Ectodermal cell (in vitro differentiated cells): ENCODE measurements at regions not wholly inside any gene's neighbourhood (a gene's known extent, or its start where the extent isn't known, plus 50 kb on each side); places are given as distances from the start of the nearest gene placed in this dataset.

Source experiments
- H3K27ac ChIP-seq: 2 replicates; pipeline ENCODE4 v1.7.0; 2013; ENCODE audit warnings: mild to moderate bottlenecking, low read depth, low read length; ENCODE audit not compliant: insufficient read depth, poor library complexity, severe bottlenecking
- H3K27me3 ChIP-seq: 2 replicates; pipeline ENCODE4 v1.7.0; 2013; ENCODE audit warnings: mild to moderate bottlenecking, low read length; ENCODE audit not compliant: insufficient read depth, control insufficient read depth, poor library complexity, severe bottlenecking
- H3K36me3 ChIP-seq: one replicate; pipeline ENCODE4 v1.7.0; 2013; ENCODE audit warnings: low read length; ENCODE audit not compliant: control insufficient read depth, insufficient read depth
- H3K4me1 ChIP-seq: one replicate; pipeline ENCODE4 v1.7.0; 2013; ENCODE audit warnings: low read length; ENCODE audit not compliant: control insufficient read depth, insufficient read depth
- H3K4me3 ChIP-seq: 2 replicates; pipeline ENCODE4 v1.7.0; 2013; ENCODE audit warnings: low read depth, low read length, control low read depth; ENCODE audit not compliant: insufficient read depth
- H3K9me3 ChIP-seq: 2 replicates; pipeline ENCODE4 v1.7.0; 2013; ENCODE audit warnings: mild to moderate bottlenecking, low read length, moderate library complexity; ENCODE audit not compliant: control insufficient read depth
- WGBS, 2 experiments: methylation state at CpG; one replicate each; pipeline ENCODE4 v1.1.7; 2013; ENCODE audit warnings: missing lambda C conversion rate in 2 of 2; 5-methylcytosine and 5-hydroxymethylcytosine counted together

GRCh38 chr2:16538707-16539106, 126.9 kb downstream of the CYRIA start:
- Histone ChIP-seq H3K27ac (no peak overlapping the region), H3K36me3 (no peaks in the 10 kb centered on the region), H3K9me3 (no peaks in the 10 kb centered on the region), H3K27me3 (no peaks in the 10 kb centered on the region), H3K4me3 (no peak overlapping the region), H3K4me1 (no peaks in the 10 kb centered on the region)
- 66 to 71% methylated on average over 3 of the region's 3 CpGs for WGBS, 2 experiments

GRCh38 chr2:16537347-16537746, 128.3 kb downstream of the CYRIA start:
- H3K4me1 ChIP-seq, result no peaks in the 10 kb centered on the region
- H3K27me3 ChIP-seq, result no peaks in the 10 kb centered on the region
- no peaks in the 10 kb centered on the region for H3K36me3 ChIP-seq
- no peak overlapping the region for H3K27ac ChIP-seq
- no peaks in the 10 kb centered on the region for H3K9me3 ChIP-seq
- no peak overlapping the region for H3K4me3 ChIP-seq
- 89 to 94% methylated on average over 5 of the region's 5 CpGs for WGBS, 2 experiments

GRCh38 chr2:16526193-16526592, 139.4 kb downstream of the CYRIA start:
- 95 to 97% methylated on average over 1 of the region's 1 CpG for WGBS, 2 experiments
- no peaks in the 10 kb centered on the region for H3K36me3 ChIP-seq
- H3K27me3 ChIP-seq, result no peaks in the 10 kb centered on the region
- no peak overlapping the region for H3K27ac ChIP-seq
- H3K4me1 ChIP-seq, result peaks cover 18% of the 10 kb centered on the region
- no peaks in the 10 kb centered on the region for H3K9me3 ChIP-seq
- no peak overlapping the region for H3K4me3 ChIP-seq

DNA sequence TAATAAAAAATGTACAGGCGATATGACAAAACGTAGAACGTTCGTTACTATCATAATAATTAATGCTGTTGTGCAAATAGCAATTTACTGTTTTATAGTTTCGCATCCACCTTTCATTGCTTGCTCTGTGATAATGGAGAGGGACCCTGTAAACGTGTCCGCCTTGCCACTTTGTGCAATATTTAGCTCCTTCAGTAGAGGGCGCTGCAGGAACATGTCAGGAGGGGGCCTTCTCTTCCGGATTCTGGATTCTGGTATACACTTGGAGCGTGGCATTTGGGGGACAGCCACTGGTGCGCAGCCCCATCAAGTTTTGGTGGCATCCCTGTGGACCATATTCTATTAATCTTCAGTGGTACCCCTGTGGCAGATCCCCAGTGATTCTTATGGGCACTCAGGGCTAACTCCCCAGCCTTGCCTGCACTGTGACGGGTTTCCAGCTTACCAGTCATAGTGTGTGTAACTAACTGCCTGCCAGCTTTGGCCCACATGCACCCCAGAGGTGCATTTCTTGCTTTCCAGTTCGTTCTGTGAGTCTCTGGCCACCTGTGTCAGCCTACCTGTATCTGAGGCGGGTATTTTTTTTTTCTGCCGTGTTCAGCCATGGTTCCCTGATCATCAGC, 140.3 kb downstream of the CYRIA start:
- H3K4me3 ChIP-seq, result no peak overlapping the region
- H3K9me3 ChIP-seq, result no peaks in the 10 kb centered on the region
- peaks cover 18% of the 10 kb centered on the region for H3K4me1 ChIP-seq
- H3K36me3 ChIP-seq, result no peaks in the 10 kb centered on the region
- no peak overlapping the region for H3K27ac ChIP-seq
- WGBS, 2 experiments, result 74 to 77% methylated on average over 15 of the region's 15 CpGs
- no peaks in the 10 kb centered on the region for H3K27me3 ChIP-seq

DNA sequence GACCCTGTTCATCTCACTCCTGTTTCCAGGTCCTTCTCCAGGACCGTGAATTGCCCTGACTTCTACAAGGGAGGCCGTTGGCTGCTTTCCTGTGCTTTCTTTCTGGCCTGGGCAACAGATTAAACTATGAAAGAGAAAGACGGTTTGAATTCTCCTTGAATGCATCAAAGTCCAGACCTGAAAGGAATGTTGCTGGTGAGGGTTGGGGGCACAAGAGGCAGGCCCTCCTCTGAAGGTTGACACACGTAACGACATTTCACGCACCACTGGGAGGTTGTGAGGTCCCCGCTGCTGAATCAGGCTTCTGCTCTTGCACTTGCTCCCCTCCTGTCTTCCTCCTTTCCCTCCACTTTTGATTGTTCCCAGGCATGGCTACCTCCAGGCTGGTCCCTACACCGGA, 141.9 kb downstream of the CYRIA start:
- no peak overlapping the region for H3K27ac ChIP-seq
- no peaks in the 10 kb centered on the region for H3K27me3 ChIP-seq
- no peaks in the 10 kb centered on the region for H3K36me3 ChIP-seq
- H3K4me3 ChIP-seq, result no peak overlapping the region
- H3K9me3 ChIP-seq, result no peaks in the 10 kb centered on the region
- H3K4me1 ChIP-seq, result peaks cover 18% of the 10 kb centered on the region
- WGBS, 2 experiments, result 73 to 75% methylated on average over 8 of the region's 8 CpGs

DNA sequence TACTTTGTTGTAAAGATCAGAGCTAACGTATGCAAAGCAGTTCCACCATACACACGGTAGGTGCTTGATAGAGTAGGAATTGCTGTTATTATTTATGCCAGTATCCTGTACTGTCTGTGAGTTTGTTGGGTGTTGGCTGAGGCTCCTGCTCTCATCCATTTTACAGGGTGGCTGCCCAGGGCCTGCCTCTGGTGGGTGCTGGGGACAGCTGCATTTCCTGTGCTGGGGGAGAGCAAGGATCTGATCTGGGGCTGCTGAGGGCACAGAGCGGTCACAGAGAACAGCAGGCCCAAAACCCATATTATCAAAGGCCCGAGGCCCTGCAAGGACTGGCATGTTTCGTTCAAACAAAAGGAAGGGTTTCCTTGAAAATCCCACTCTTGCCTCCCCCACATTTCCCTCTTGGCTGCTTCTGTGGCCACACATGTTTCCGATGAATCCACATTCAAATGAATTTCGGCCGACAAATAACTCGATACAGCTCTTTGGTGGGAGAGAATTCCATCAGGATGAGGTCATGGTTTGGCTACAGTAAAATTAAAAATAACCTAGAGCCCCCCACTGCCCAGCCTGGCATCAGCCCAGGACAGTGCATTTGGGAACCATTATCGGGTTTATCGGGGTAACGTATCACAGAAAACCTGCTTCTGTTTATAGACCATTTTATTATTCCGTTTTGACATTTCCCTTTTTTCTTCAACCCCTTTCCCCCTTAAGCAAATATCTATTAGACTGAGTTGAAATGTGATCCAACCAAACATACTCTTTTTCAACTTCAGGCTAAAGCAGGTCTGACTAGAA, 143.4 kb downstream of the CYRIA start:
- H3K27ac ChIP-seq, result no peak overlapping the region
- H3K9me3 ChIP-seq, result no peaks in the 10 kb centered on the region
- peaks cover 18% of the 10 kb centered on the region for H3K4me1 ChIP-seq
- H3K36me3 ChIP-seq, result no peaks in the 10 kb centered on the region
- 90% methylated on average over 13 of the region's 13 CpGs for WGBS, 2 experiments
- H3K27me3 ChIP-seq, result no peaks in the 10 kb centered on the region
- no peak overlapping the region for H3K4me3 ChIP-seq

DNA sequence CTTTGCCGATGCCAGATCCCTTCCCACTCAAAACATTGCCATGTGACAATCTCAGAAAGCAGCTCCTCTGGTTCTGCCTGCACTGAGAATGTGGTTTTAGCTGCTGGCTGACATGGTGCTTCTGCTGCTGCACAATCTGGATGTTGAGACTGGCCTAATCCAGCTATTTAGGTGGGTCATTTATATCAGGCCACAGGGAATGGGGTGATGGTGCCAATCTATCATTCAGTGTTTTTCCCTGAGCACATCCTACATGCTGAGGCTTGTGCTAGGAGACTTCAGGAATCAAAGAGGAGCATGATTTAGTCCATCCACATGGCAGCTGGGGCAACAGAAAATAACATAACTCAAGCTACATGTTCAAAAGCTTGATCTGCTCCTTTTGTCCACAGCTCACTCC, 144.7 kb downstream of the CYRIA start:
- WGBS, 2 experiments, result 29 to 52% methylated on average over 1 of the region's 1 CpG

DNA sequence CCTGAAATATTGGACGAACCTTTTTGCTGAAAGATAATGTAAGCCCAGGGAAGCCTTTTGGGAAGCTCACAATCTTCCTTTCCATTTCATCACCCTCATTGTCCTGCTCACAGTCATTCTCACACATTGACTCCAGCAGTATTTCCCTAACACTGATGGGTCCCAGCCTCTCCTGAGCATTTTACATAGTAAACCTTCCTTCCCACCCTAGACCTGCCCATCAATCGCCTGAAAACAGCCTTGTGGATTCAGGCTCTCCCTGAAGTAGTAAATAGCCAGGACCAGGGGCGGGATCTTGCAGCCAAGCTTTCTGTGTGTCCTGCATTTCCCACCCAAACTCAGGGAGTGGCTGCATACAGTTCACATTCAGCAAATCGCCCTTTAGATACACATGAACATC, 149.9 kb downstream of the CYRIA start:
- 76 to 84% methylated on average over 4 of the region's 4 CpGs for WGBS, 2 experiments
- H3K9me3 ChIP-seq, result no peaks in the 10 kb centered on the region
- H3K4me3 ChIP-seq, result no peak overlapping the region
- no peaks in the 10 kb centered on the region for H3K36me3 ChIP-seq
- no peak overlapping the region for H3K27ac ChIP-seq
- no peaks in the 10 kb centered on the region for H3K4me1 ChIP-seq
- H3K27me3 ChIP-seq, result no peaks in the 10 kb centered on the region

More for the DNA sequence above, 144.7 kb downstream of the CYRIA start:
- Histone ChIP-seq H3K9me3 (no peaks in the 10 kb centered on the region), H3K27me3 (no peaks in the 10 kb centered on the region), H3K36me3 (no peaks in the 10 kb centered on the region), H3K4me3 (no peak overlapping the region), H3K4me1 (peaks cover 18% of the 10 kb centered on the region), H3K27ac (no peak overlapping the region)

DNA sequence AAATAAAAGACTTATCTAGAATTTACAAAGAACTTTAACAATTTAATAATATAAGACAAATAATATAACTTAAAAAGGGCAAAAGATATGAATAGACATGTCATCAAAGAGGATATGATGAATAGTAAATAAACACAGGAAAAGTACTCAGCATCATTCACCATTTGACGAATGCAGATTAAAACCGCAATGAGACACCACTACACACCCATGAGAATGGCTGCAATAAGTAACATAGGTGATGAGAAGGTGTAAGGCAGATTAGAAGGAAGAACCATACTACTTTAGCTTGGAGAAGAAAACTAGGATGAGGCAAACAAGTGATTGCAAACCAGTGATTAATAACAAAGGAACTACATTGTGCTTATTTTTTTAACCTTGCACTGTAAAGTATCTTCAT, 152.0 kb downstream of the CYRIA start:
- H3K9me3 ChIP-seq, result no peaks in the 10 kb centered on the region
- 100% methylated on average over 2 of the region's 2 CpGs; no CpG with 5 or more reads in 1 of the 2 experiments for WGBS, 2 experiments
- H3K27me3 ChIP-seq, result peaks cover 3% of the 10 kb centered on the region
- H3K36me3 ChIP-seq, result no peaks in the 10 kb centered on the region
- no peaks in the 10 kb centered on the region for H3K4me1 ChIP-seq
- no peak overlapping the region for H3K4me3 ChIP-seq
- H3K27ac ChIP-seq, result no peak overlapping the region

DNA sequence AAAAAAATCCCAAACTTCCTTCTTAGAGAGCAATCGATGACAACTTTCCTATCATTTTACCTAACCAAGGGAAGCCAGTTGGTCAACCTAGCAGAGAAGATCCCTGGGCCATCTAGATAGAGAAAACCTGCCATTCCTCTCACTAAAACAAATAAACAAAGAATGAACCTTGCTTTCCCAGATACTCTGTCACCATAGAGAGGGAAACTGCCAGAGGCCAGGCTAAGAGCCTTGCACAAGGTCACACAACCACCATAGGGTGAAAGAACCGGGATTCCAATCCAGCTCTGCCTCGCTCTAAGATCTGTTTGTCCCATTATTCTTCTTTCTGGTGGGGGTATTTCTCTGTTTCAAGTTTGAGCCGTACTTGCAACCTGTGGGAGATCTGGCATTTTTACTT, 154.6 kb downstream of the CYRIA start:
- no peaks in the 10 kb centered on the region for H3K36me3 ChIP-seq
- H3K4me1 ChIP-seq, result peaks cover 5% of the 10 kb centered on the region
- no peak overlapping the region for H3K27ac ChIP-seq
- no peak overlapping the region for H3K4me3 ChIP-seq
- WGBS, 2 experiments, result 94 to 96% methylated on average over 4 of the region's 4 CpGs
- H3K9me3 ChIP-seq, result no peaks in the 10 kb centered on the region
- H3K27me3 ChIP-seq, result peaks cover 9% of the 10 kb centered on the region
